Kidney (tissue), 13 donors: ENCODE measurements at regions not wholly inside any gene's neighbourhood (a gene's known extent, or its start where the extent isn't known, plus 50 kb on each side); places are given as distances from the start of the nearest gene placed in this dataset.

Source experiments
- DNase-seq, 5 donors: peaks; one replicate each; pipeline ENCODE4 v3.0.0-alpha.2; 2013 to 2020
- FAIRE-seq: peaks from 2 replicates; lab custom pipeline; 2012; peaks lifted over from hg19 to GRCh38; lab: Jason Lieb, UNC
- H3K27ac ChIP-seq, 2 donors: one replicate each; pipeline ENCODE4 v1.7.0; 2013; ENCODE audit warnings: low read depth in 2 of 2, low read length in 2 of 2, inconsistent platforms in 1 of 2
- H3K27me3 ChIP-seq: one replicate; pipeline ENCODE4 v1.7.1; 2013; ENCODE audit warnings: low read length, inconsistent platforms; ENCODE audit not compliant: control insufficient read depth, insufficient read depth
- H3K36me3 ChIP-seq, 3 donors: one replicate each; pipeline versions ENCODE4 v1.7.0 to v1.7.1; 2013; ENCODE audit warnings: low read length in 3 of 3, control low read depth in 1 of 3, inconsistent platforms in 1 of 3; ENCODE audit not compliant: insufficient read depth in 3 of 3, control insufficient read depth in 2 of 3
- H3K4me1 ChIP-seq, 3 donors: one replicate each; pipeline versions ENCODE4 v1.7.0 to v1.7.1; 2013; ENCODE audit warnings: low read length in 3 of 3, inconsistent platforms in 1 of 3, low read depth in 1 of 3; ENCODE audit not compliant: control insufficient read depth in 2 of 3, insufficient read depth in 2 of 3
- H3K4me3 ChIP-seq, 3 donors: one replicate each; pipeline versions ENCODE4 v1.7.0 to v1.8.1; 2013; ENCODE audit warnings: low read length in 3 of 3, control low read depth in 1 of 3, inconsistent platforms in 1 of 3
- H3K9ac ChIP-seq, 3 donors: one replicate each; pipeline versions ENCODE4 v1.7.0 to v1.7.1; 2013; ENCODE audit warnings: low read length in 3 of 3, control low read depth in 1 of 3, inconsistent platforms in 1 of 3
- H3K9me3 ChIP-seq, 3 donors: one replicate each; pipeline versions ENCODE4 v1.7.0 to v1.7.1; 2013; ENCODE audit warnings: low read length in 3 of 3, control low read depth in 1 of 3, inconsistent platforms in 1 of 3; ENCODE audit not compliant: control insufficient read depth in 2 of 3, insufficient read depth in 1 of 3
- CTCF ChIP-seq: IDR thresholded peaks from 3 replicates; pipeline ENCODE4 v1.5.1; 2012; ENCODE audit warnings: mild to moderate bottlenecking, moderate library complexity, borderline replicate concordance; ENCODE audit not compliant: insufficient read depth; ENCODE audit errors: extremely low read depth
- intact Hi-C: fragments of 100-400 bp; cut with DNase I; formaldehyde crosslinking; loops from one replicate; pipeline ENCODE4 v1.11.1; 2022
- donor health status: control.
- donor health status: control.
- donor health status: control.
- donor health status: control.
- donor health status: control.
- donor health status: DM: yes; HTN: yes; CAD: no.
- donor health status: Normal renal cell carcinoma (clear cell type).

- TF ChIP-seq CTCF = no peak
- no peaks in the 10 kb centered on the region for H3K36me3 ChIP-seq
- intact Hi-C loops = no loop called here
- FAIRE-seq = no peak
- H3K4me3 ChIP-seq = no peak overlapping the region
- peaks cover 0 to 2% (median 0%) of the 10 kb centered on the region in 3 donors for H3K4me1 ChIP-seq
- DNase-seq = no peak
- H3K27ac ChIP-seq = no peak overlapping the region
- H3K9ac ChIP-seq = no peak overlapping the region
- peaks cover 2% of the 10 kb centered on the region for H3K27me3 ChIP-seq
- H3K9me3 ChIP-seq = peaks cover 0 to 3% (median 0%) of the 10 kb centered on the region in 3 donors
These were observed 104.3 kb upstream of the FOXF1 start for GRCh38 chr16:86406056-86406455.

DNA sequence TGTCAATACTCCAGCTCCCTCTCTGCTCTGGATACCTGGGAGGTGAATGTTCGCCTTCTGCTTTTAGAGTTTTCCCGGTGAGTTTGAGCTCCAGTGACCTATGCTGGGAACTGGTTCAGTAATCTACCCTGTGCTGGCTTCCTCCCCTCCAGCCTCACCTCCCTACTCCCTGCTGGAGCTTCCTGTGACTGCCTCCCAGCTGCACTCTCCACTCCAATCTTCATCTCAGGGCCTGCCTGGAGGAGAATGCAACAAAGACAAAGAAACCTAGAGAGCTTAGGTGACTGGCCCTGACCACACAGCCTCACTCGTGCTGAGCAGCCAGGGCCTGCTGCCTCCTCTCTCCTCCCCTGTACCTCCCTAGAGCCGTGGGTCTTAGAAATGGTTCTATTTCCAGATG is 101.6 kb upstream of the FOXF1 start:
- TF ChIP-seq CTCF = no peak
- peaks cover 0 to 2% (median 0%) of the 10 kb centered on the region in 3 donors for H3K4me1 ChIP-seq
- intact Hi-C loops = no loop called here
- H3K27ac ChIP-seq = no peak overlapping the region
- H3K36me3 ChIP-seq = no peaks in the 10 kb centered on the region
- H3K4me3 ChIP-seq = no peak overlapping the region
- no peak for DNase-seq
- peaks cover 2% of the 10 kb centered on the region for H3K27me3 ChIP-seq
- H3K9me3 ChIP-seq = peaks cover 0 to 19% (median 4%) of the 10 kb centered on the region in 3 donors
- FAIRE-seq = no peak
- H3K9ac ChIP-seq = no peak overlapping the region

DNA sequence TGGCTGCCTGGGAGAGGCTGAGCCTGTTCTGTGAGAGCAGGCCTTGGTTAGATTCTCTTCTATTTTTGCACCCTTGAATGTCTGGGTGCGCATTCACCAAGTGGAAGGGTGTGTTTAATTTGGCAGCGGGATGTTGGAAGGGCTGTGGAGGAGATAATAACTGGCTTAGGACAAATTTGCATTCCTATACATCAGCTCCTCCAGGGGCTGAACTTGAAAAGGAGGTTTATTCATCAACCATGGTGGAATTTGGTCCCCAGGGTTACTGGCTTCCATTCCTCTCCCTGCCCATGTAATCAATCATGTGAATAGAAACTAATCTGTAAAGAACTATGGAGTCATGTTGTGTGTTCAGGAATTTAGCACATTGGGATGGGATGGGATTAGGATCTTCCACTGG is 100.2 kb upstream of the FOXF1 start:
- H3K4me1 ChIP-seq = peaks cover 0 to 2% (median 0%) of the 10 kb centered on the region in 3 donors
- DNase-seq = no peak
- H3K9me3 ChIP-seq = peaks cover 0 to 19% (median 4%) of the 10 kb centered on the region in 3 donors
- TF ChIP-seq CTCF = no peak
- peaks cover 2% of the 10 kb centered on the region for H3K27me3 ChIP-seq
- H3K36me3 ChIP-seq = no peaks in the 10 kb centered on the region
- no peak overlapping the region for H3K4me3 ChIP-seq
- FAIRE-seq = no peak
- intact Hi-C loops = no loop called here
- H3K27ac ChIP-seq = no peak overlapping the region
- H3K9ac ChIP-seq = no peak overlapping the region

- Histone ChIP-seq H3K27me3 (peaks cover 2% of the 10 kb centered on the region), H3K36me3 (no peaks in the 10 kb centered on the region), H3K4me3 (no peak overlapping the region), H3K4me1 (peaks cover 0 to 2% (median 0%) of the 10 kb centered on the region in 3 donors), H3K9me3 (peaks cover 0 to 19% (median 4%) of the 10 kb centered on the region in 3 donors), H3K9ac (no peak overlapping the region), H3K27ac (no peak overlapping the region)
- no peak for TF ChIP-seq CTCF
- no peak for FAIRE-seq
- intact Hi-C loops = no loop called here
- DNase-seq = no peak
These were observed 99.8 kb upstream of the FOXF1 start for GRCh38 chr16:86410529-86410928.
